Panc1 (cell line): ENCODE measurements at regions not wholly inside any gene's neighbourhood (a gene's known extent, or its start where the extent isn't known, plus 50 kb on each side); places are given as distances from the start of the nearest gene placed in this dataset.

Experiments used
- ATAC-seq: fragments of 200-7000 bp; cut with Tn5 transposase; 2 replicates; pipeline ENCODE4 v1.9.1; 2020; ENCODE audit warnings: mild to moderate bottlenecking, moderate library complexity
- BruUV-seq: library from RNA; stranded (reverse); fragments of 400-500 nt; replicated peaks from 2 replicates; lab custom pipeline; 2021; lab: Mats Ljungman, UMichigan
- CTCF ChIA-PET: fragments of 300-600 bp; sonication (Branson Sonifier 250); formaldehyde crosslinking; loops from one replicate; lab custom pipeline; 2022; ENCODE audit warnings: antibody characterized with exemption; lab: Charles Lee
- POLR2A ChIA-PET: fragments of 300-600 bp; sonication (Branson Sonifier 250); formaldehyde crosslinking; loops from one replicate; lab custom pipeline; 2022; ENCODE audit warnings: antibody characterized with exemption; lab: Charles Lee
- DNase-seq: peaks from one replicate; pipeline ENCODE4 v3.0.0-alpha.2; 2010; ENCODE audit warnings: low read depth, low spot score
- H3K27ac ChIP-seq: 2 replicates; pipeline ENCODE4 v1.5.1; 2011; ENCODE audit warnings: mild to moderate bottlenecking, low read length, inconsistent platforms
- H3K27me3 ChIP-seq: fragments of 200-500 bp; sonication (Bioruptor generic); 2 replicates; pipeline ENCODE4 v1.6.0; 2014; ENCODE audit warnings: low read length, inconsistent platforms; ENCODE audit not compliant: control insufficient read depth, insufficient read depth
- H3K36me3 ChIP-seq: fragments of 200-500 bp; sonication (Bioruptor generic); 2 replicates; pipeline ENCODE4 v1.5.1; 2014; ENCODE audit warnings: inconsistent platforms, mild to moderate bottlenecking, low read length, moderate library complexity; ENCODE audit not compliant: control insufficient read depth, insufficient read depth
- H3K4me1 ChIP-seq: 2 replicates; pipeline ENCODE4 v1.5.1; 2011; ENCODE audit warnings: inconsistent platforms, mild to moderate bottlenecking, low read length, moderate library complexity; ENCODE audit not compliant: control insufficient read depth, insufficient read depth
- H3K4me3 ChIP-seq, 2 experiments: 2 replicates each; pipeline ENCODE4 v1.5.1; 2011 to 2012; ENCODE audit warnings: low read depth in 2 of 2, low read length in 2 of 2, mild to moderate bottlenecking in 2 of 2, inconsistent platforms in 1 of 2, moderate library complexity in 1 of 2
- H3K9me3 ChIP-seq: fragments of 200-500 bp; sonication (Bioruptor generic); 2 replicates; pipeline ENCODE4 v1.5.1; 2014; ENCODE audit warnings: low read depth, mild to moderate bottlenecking, inconsistent platforms, low read length, moderate library complexity; ENCODE audit not compliant: control insufficient read depth, insufficient read depth
- POLR2AphosphoS5 ChIP-seq: IDR thresholded peaks from 2 replicates; pipeline ENCODE4 v1.6.1; 2012; ENCODE audit warnings: mild to moderate bottlenecking, low read depth, low read length, moderate library complexity
- SIN3A ChIP-seq: IDR thresholded peaks from 2 replicates; pipeline ENCODE4 v1.6.1; 2012; ENCODE audit warnings: low read depth, mild to moderate bottlenecking, low read length, moderate library complexity, borderline replicate concordance; ENCODE audit not compliant: insufficient read depth
- TCF7L2 ChIP-seq: IDR thresholded peaks from 2 replicates; pipeline ENCODE4 v1.6.1; 2011; ENCODE audit warnings: mild to moderate bottlenecking, low read depth, low read length, inconsistent platforms
- in situ Hi-C: cut with HindIII; loops from 2 replicates; pipeline ENCODE4 v1.10.0; 2016; ENCODE audit warnings: low sequenced_read_pairs, low pct_unique_long_range_greater_than_20kb
- intact Hi-C: fragments of 100-400 bp; cut with micrococcal nuclease; formaldehyde crosslinking; loops from one replicate; pipeline ENCODE4 v1.10.0; 2022; ENCODE audit not compliant: unreplicated experiment
- TF ChIP-seq, protein P1 (sequence below): fragments of 450-650 bp; IDR thresholded peaks from 2 replicates; pipeline ENCODE4 v1.5.1; 2017; ENCODE audit warnings: mild to moderate bottlenecking
- TF ChIP-seq, protein P2 (sequence below), 2 experiments: IDR thresholded peaks; 2 replicates each; pipeline ENCODE4 v1.6.1; 2011 to 2012; ENCODE audit warnings: low read depth in 2 of 2, control low read depth in 1 of 2, low read length in 1 of 2, mild to moderate bottlenecking in 1 of 2, moderate library complexity in 1 of 2; ENCODE audit not compliant: insufficient read depth in 1 of 2

DNA sequence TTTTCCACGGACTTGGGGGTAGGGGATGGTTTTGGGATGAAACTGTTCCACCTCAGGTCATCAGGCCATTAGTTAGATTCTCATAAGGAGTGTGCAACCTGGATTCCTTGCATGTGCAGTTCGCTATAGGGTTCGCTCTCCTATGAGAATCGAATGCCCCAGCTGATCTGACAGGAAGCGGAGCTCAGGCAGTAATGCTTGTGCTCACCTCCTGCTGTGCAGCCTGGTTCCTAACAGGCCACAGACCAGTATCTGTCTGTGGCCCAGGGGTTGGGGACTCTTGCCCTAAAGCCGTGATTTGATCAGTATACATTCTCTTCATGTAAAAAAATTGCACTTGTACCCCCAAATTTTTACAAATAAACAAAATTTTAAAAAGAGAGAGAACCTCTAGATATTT lies 219.4 kb upstream of the CPNE8 start:
- no peaks in the 10 kb centered on the region for H3K9me3 ChIP-seq
- no peaks in the 10 kb centered on the region for H3K27me3 ChIP-seq
- no peak overlapping the region for H3K4me3 ChIP-seq
- BruUV-seq: no TSS peak
- H3K27ac ChIP-seq: no peak overlapping the region
- TF ChIP-seq, protein P1, sequence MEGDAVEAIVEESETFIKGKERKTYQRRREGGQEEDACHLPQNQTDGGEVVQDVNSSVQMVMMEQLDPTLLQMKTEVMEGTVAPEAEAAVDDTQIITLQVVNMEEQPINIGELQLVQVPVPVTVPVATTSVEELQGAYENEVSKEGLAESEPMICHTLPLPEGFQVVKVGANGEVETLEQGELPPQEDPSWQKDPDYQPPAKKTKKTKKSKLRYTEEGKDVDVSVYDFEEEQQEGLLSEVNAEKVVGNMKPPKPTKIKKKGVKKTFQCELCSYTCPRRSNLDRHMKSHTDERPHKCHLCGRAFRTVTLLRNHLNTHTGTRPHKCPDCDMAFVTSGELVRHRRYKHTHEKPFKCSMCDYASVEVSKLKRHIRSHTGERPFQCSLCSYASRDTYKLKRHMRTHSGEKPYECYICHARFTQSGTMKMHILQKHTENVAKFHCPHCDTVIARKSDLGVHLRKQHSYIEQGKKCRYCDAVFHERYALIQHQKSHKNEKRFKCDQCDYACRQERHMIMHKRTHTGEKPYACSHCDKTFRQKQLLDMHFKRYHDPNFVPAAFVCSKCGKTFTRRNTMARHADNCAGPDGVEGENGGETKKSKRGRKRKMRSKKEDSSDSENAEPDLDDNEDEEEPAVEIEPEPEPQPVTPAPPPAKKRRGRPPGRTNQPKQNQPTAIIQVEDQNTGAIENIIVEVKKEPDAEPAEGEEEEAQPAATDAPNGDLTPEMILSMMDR: no peak
- TF ChIP-seq SIN3A: no peak
- TF ChIP-seq POLR2AphosphoS5: no peak
- TF ChIP-seq, protein P2, sequence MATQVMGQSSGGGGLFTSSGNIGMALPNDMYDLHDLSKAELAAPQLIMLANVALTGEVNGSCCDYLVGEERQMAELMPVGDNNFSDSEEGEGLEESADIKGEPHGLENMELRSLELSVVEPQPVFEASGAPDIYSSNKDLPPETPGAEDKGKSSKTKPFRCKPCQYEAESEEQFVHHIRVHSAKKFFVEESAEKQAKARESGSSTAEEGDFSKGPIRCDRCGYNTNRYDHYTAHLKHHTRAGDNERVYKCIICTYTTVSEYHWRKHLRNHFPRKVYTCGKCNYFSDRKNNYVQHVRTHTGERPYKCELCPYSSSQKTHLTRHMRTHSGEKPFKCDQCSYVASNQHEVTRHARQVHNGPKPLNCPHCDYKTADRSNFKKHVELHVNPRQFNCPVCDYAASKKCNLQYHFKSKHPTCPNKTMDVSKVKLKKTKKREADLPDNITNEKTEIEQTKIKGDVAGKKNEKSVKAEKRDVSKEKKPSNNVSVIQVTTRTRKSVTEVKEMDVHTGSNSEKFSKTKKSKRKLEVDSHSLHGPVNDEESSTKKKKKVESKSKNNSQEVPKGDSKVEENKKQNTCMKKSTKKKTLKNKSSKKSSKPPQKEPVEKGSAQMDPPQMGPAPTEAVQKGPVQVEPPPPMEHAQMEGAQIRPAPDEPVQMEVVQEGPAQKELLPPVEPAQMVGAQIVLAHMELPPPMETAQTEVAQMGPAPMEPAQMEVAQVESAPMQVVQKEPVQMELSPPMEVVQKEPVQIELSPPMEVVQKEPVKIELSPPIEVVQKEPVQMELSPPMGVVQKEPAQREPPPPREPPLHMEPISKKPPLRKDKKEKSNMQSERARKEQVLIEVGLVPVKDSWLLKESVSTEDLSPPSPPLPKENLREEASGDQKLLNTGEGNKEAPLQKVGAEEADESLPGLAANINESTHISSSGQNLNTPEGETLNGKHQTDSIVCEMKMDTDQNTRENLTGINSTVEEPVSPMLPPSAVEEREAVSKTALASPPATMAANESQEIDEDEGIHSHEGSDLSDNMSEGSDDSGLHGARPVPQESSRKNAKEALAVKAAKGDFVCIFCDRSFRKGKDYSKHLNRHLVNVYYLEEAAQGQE (IDR thresholded peaks at IDR 0.05; ENCODE audit: insufficient read depth in 1 of 2, low read depth in 2 of 2, low read length in 1 of 2): no peak
- TF ChIP-seq TCF7L2: no peak
- CTCF ChIA-PET: no interaction called here
- no peak for ATAC-seq
- in situ Hi-C loops (no loop called here), intact Hi-C loops (no loop called here)
- H3K36me3 ChIP-seq: no peaks in the 10 kb centered on the region
- POLR2A ChIA-PET: no interaction called here
- no peaks in the 10 kb centered on the region for H3K4me1 ChIP-seq
- DNase-seq: no peak

DNA sequence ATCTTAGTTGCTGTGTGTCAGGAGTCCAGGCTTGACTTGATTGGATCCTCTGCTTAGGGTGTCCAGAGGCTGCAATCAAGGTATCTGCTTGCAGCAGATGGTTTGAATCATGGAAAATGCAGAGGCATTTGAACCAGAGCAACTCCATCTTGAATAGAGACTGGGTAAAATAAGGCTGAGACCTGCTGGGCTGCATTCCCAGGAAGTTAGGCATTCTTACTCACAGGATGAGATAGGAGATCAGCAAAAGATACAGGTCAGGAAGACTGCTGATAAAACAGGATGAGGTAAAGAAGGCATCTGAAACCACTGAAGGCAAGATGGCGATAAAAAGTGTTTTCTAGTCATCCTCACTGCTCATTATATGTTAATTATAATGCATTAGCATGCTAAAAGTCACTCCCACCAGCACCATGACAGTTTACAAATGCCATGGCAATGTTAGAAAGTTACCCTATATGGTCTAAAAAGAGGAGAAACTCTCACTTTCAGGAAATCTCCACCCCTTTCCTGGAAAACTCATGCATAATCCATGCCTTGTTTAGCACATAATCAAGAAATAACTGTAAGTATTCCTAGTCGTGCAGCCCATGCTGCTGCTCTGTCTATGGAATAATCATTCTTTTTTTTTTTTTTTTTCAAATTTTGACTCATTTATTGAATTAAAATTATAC lies 218.3 kb upstream of the CPNE8 start:
- H3K9me3 ChIP-seq: no peaks in the 10 kb centered on the region
- no peaks in the 10 kb centered on the region for H3K27me3 ChIP-seq
- ChIA-PET CTCF (no interaction called here), POLR2A (no interaction called here)
- intact Hi-C loops: no loop called here
- BruUV-seq: no TSS peak
- no peak for TF ChIP-seq SIN3A
- TF ChIP-seq, protein P1: no peak
- TF ChIP-seq POLR2AphosphoS5: no peak
- TF ChIP-seq TCF7L2: no peak
- TF ChIP-seq, protein P2 (IDR thresholded peaks at IDR 0.05; ENCODE audit: insufficient read depth in 1 of 2, low read depth in 2 of 2, low read length in 1 of 2): no peak
- DNase-seq (no peak), ATAC-seq (no peak)
- no peaks in the 10 kb centered on the region for H3K36me3 ChIP-seq
- in situ Hi-C loops: no loop called here
- no peak overlapping the region for H3K27ac ChIP-seq
- H3K4me1 ChIP-seq: no peaks in the 10 kb centered on the region
- no peak overlapping the region for H3K4me3 ChIP-seq
